D721Med (cell line): ENCODE measurements at regions not wholly inside any gene's neighbourhood (a gene's known extent, or its start where the extent isn't known, plus 50 kb on each side); places are given as distances from the start of the nearest gene placed in this dataset.

Experiments used
- DNase-seq: peaks from one replicate; pipeline ENCODE4 v3.0.0; 2011; ENCODE audit warnings: low spot score; ENCODE audit not compliant: insufficient read length
- FAIRE-seq: peaks from 2 replicates; lab custom pipeline; 2011; peaks lifted over from hg19 to GRCh38; lab: Jason Lieb, UNC
- CTCF ChIP-seq: IDR thresholded peaks from 2 replicates; pipeline ENCODE4 v1.5.1; 2012; ENCODE audit warnings: mild to moderate bottlenecking, control low read depth; ENCODE audit not compliant: insufficient read depth; ENCODE audit errors: missing control alignments

- TF ChIP-seq CTCF: no peak
- no peak for FAIRE-seq
- no peak for DNase-seq
Observed at GRCh38 chr5:106610041-106610440, 1060.7 kb downstream of the EFNA5 start.

- no peak for TF ChIP-seq CTCF
- FAIRE-seq: no peak
- no peak for DNase-seq
Observed at GRCh38 chr5:106601620-106602019, 1069.1 kb downstream of the EFNA5 start.

GRCh38 chr5:106600803-106601202 lies 1069.9 kb downstream of the EFNA5 start:
- FAIRE-seq (no peak), DNase-seq (no peak)
- no peak for TF ChIP-seq CTCF

- DNase-seq (no peak), FAIRE-seq (no peak)
- TF ChIP-seq CTCF: no peak
Observed at GRCh38 chr5:106595864-106596263, 1074.9 kb downstream of the EFNA5 start.

GRCh38 chr5:106584268-106584667 lies 1086.5 kb downstream of the EFNA5 start:
- DNase-seq: no peak
- no peak for FAIRE-seq
- no peak for TF ChIP-seq CTCF

GRCh38 chr5:106578736-106579135 lies 1092.0 kb downstream of the EFNA5 start:
- DNase-seq: no peak
- no peak for FAIRE-seq
- no peak for TF ChIP-seq CTCF

GRCh38 chr5:106574820-106575219 lies 1095.9 kb downstream of the EFNA5 start:
- FAIRE-seq (no peak), DNase-seq (no peak)
- TF ChIP-seq CTCF: no peak
